ENCODE measurements at regions not wholly inside any gene's neighbourhood (a gene's known extent, or its start where the extent isn't known, plus 50 kb on each side); places are given as distances from the start of the nearest gene placed in this dataset.
"Not testable (repeated sequence)": the region's sequence is repeated elsewhere in the genome, so short reads cannot be mapped to it uniquely, and the experiment has no call there.

- DNase-seq = no peak
Observed at GRCh38 chr5:159657298-159657697, 259.0 kb upstream of the ADRA1B start.

DNA sequence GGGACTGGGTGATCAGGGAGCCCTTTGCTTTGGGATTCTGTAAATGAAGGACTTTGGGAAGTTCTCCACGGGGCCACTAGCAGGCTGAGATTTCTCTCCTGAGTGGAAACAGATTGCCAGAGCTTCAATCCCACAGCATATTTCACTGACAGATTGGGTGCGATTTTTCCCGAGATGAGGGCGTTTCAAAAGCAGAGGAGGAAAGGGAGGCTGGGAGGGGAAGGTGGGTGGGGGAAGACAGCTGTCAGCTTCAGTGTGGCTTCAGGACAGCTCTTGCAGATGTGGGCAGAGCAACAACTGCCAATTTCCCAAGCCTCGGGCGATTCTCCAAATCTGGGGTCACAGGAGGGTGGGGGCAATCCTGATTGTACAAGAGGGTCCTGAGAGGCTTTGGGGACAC lies 258.5 kb upstream of the ADRA1B start:
- DNase-seq = no peak

- no peak for DNase-seq
Observed at GRCh38 chr5:159658266-159658925, 257.9 kb upstream of the ADRA1B start.

DNA sequence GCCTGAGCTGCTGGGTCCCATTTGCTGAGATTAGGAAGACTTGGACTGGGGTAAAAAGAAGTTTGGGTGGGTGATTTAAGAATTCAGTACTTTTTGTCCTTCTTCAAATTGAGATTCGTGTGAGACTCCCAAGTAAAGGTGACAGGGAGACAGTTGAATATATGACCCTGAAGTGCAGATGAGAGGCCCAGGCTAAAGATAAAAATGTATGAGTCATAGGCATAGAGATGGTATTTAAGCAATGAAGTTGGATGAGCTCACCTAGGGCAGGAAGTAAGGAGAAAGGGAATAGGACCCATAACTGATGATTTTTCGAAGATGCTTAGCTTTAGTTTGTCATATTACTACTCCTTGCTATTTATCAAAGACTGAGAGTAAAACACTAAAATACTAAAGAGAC lies 255.9 kb upstream of the ADRA1B start:
- DNase-seq = no peak

DNA sequence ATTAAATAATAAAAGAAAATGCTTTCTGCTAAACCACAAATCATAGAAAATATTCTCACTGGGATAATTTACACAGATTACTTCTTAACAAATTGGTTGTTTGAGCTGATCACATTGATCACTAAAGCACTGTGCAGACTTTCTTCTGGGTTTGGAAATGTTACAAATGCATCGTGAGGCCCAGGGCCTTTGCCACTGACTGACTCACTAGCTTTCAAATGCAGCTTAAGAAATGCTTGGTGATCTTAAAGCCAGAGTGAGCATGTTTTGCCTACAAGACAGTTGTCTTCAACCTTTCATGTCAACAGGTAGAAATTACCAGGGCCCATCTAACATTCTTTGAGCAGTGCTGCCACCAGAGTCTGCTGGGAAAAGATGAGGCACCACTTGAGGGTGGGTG lies 252.3 kb upstream of the ADRA1B start:
- DNase-seq = no peak

GRCh38 chr5:159667286-159667685 lies 249.0 kb upstream of the ADRA1B start:
- no peak for DNase-seq

DNA sequence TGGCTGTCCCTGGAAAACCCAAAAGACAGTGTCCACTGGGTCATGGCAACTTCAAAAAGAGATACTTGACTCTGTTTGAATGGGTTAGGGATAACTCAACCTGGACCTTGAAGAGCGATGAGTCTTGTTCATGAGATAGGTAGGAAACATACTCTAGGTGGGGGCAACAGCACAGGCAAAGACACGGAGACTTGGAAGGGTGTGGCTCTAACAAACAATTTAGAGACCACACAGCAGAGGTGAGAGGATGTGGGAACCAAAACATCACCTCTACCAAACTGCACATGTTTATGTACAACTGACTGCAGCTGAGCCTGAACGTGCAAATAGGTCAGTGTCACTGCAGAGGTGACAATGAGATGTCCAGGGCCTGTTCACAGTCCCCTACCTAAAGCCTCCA lies 247.7 kb upstream of the ADRA1B start:
- no peak for DNase-seq

GRCh38 chr5:159669559-159669958 lies 246.7 kb upstream of the ADRA1B start:
- no peak for DNase-seq

- DNase-seq = no peak
Observed at GRCh38 chr5:159671886-159672285, 244.4 kb upstream of the ADRA1B start.

DNA sequence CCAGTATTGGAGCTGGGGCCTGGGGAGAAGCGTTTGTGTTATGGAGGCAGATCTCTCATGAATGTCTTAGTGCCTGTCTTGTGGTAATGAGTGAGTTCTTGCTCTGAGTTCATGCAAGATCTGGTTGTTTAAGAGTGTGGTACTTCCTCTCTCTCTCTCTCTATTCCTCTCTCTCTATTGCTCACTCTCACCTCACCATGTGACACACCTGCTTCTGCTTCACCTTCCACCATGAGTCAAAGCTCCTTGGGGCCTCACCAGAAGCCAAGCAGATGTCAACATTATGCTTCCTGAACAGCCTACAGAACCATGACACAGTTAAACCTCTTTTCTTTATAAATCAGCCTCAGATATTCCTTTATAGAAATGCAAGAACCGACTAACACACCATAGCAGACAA lies 242.7 kb upstream of the ADRA1B start:
- no peak for DNase-seq

GRCh38 chr5:159678657-159679392 lies 237.5 kb upstream of the ADRA1B start:
- DNase-seq = no peak

DNA sequence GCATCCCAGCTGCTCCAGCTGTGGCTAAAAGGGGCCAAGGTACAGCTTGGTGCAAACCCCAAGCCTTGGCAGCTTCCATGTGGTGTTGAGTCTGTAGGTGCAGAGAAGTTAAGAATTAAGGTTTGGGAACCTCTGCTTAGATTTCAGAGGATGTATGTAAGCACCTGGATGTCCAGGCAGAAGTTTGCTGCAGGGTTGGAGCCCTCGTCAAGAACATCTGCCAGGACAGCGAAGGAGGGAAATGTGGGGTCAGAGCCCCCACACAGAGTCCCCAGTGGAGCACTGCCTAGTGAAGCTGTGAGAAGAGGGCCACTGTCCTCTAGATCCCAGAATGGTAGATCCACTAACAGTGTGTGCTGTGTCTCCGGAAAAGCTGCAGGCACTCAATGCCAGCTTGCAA lies 236.2 kb upstream of the ADRA1B start:
- DNase-seq = no peak

GRCh38 chr5:159681661-159682060 lies 234.6 kb upstream of the ADRA1B start:
- DNase-seq = no peak

- no peak for DNase-seq
Observed at GRCh38 chr5:159682623-159683022, 233.7 kb upstream of the ADRA1B start.

- not testable (repeated sequence) for DNase-seq
Observed at GRCh38 chr5:159687892-159688291, 228.4 kb upstream of the ADRA1B start.

DNA sequence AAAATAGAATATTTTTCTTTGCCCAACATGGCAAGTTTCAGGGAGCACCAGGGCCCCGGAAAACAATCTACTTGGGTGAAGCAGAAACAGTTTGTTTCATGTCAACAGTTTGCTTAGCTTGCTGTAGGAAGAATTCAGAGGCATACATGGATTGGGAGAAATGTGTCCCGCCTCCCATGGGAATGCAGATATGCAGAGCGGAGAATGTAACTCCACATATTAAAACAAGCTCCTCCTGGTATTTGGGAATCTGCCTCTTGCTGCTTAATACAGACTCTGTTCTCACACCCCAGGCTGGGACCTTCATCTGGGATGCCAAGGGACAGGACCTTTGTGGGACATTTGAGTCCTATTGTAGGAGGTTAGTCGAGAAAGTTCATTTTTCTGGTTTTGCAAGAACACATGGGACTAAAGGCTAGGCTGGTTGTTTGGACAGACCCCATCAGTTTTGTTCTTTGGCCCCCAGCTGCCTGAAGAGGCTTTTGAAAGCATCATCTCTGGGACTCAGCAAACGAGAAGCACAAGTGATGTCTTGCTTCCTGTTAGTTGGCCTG lies 220.5 kb upstream of the ADRA1B start:
- no peak for DNase-seq

GRCh38 chr5:159697530-159697929 lies 218.8 kb upstream of the ADRA1B start:
- DNase-seq = no peak

DNA sequence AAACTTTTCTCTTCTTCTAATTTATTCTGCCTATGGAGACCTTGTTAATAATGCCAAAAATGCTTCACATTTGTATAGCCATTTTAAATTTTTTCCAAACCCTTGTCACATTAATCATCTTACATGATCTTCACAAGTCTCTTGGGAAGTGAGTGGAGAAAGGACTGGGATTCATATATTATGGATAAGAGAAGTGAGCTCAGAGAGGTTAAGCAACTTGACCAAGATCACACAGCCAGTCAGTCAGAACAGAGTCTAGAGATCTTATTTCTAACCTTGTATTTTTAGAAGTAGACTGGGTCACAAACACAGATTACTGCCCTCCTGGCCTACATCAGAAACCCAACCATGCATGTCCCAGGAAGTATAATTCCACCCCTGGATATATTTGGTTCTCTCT lies 218.0 kb upstream of the ADRA1B start:
- DNase-seq = no peak

DNA sequence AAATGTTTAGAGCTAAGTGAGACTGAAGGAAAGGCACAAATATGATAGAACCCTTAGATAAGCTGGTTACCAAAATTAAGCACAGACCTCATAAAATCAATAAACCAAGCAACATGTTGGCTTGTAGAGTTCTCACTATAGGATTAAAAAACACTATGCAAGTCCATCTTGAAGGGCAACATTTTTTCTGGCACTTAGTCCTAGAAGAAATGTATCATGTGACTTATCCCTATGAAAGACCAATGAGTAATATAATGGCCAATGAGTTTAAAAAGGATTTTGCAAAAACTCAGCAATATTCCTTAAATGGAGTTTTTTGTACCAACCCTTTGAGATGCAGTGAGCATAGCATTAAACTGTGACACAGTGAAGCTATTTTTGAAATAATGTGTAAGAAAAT lies 216.3 kb upstream of the ADRA1B start:
- DNase-seq = no peak

DNA sequence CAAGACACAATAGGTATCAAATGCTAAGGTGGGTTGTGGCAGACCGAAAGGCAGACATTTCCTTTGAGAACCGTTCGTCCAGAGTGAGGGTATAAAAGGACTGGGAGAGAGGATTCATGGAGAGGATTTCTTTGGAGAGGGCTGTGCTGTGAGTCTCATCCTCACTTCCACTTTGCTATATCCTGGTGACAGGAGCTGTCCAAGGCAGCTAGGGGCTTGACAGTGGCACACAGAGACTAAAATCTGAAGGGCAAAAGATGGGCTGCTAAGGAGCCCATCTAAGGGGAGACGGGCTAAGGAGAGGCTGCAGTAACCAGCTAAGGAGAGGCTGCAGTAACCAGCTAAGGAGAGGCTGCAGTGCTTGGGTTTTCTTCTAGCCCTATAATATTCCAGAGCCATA lies 214.0 kb upstream of the ADRA1B start:
- DNase-seq = no peak

- no peak for DNase-seq
Observed at GRCh38 chr5:159702826-159703225, 213.5 kb upstream of the ADRA1B start.

DNA sequence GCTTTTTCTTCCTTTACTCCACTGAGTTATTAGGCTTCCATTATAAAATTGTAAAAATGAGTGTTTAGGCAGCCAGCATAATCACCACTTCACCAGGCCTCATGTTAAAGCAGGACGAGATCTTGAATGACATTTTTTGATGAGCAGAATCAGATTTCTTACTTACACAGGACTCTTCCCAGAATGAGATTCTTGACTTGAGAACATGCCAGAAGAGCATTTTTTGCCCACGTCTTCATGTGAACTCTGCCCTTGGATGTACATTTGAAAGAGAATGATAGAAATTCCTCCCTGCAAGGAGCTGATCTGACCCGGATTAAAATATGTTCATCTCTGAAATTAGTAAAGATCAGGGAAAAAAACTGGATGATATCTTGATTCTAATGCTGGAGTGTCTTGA lies 212.1 kb upstream of the ADRA1B start:
- DNase-seq = no peak

DNA sequence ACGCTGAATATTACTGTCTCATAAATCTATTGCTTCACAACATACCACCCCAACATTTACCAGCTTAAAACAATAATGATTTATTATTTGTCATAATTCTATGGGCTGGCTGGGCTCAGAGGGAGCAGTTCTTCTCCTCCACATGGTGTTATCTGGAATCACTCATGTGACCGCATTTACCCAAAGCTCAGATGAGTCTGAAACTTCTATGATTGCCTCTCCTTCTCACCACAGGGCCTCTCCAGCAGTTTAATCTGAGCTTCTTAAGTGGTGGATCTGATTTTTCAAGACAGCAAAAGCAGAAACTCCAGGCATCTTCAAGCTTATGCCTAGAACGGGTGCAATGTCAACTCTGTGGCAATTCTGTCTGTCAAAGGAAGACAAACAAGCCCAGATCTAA lies 210.3 kb upstream of the ADRA1B start:
- no peak for DNase-seq

DNA sequence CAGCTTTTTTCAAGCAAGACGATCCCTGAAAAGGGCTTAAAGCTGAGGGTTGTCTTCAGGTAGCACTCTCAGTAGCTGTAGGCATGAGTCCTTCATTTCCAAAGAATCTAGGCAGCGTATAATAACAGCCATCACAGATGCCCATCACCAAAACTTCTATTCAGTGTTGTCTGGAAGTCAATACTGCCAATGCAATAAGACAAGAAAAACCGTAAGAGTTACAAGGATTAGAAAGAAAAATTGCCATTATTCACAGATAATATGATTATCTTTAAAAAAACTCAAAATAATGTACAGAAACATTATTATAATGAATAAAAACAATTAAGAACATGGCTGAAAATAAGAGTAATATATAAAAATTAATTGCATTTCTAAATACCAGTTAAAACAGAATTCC lies 208.2 kb upstream of the ADRA1B start:
- DNase-seq = no peak

GRCh38 chr5:159712672-159713071 lies 203.6 kb upstream of the ADRA1B start:
- no peak for DNase-seq

All from activated CD4-positive, alpha-beta T cell treated with anti-CD3 and anti-CD28 coated beads, Interleukin-2, amount 50 U/mL, for 48 hours (primary cell).